HG03064 (cell line): ENCODE measurements at regions not wholly inside any gene's neighbourhood (a gene's known extent, or its start where the extent isn't known, plus 50 kb on each side); places are given as distances from the start of the nearest gene placed in this dataset.
"Not testable (repeated sequence)": the region's sequence is repeated elsewhere in the genome, so short reads cannot be mapped to it uniquely, and the experiment has no call there.

Experiments
- ATAC-seq: cut with Tn5 transposase; IDR thresholded peaks from one replicate; pipeline ENCODE4 v1.9.1; 2021; ENCODE audit warnings: low read depth; ENCODE audit not compliant: unreplicated experiment

GRCh38 chr4:174084542-174084941 is 198.9 kb downstream of the FBXO8 start:
- no peak for ATAC-seq

- ATAC-seq, result no peak
Measured at GRCh38 chr4:174080361-174080760, 203.1 kb downstream of the FBXO8 start.

- no peak for ATAC-seq
Measured at GRCh38 chr4:174071595-174071994, 211.9 kb downstream of the FBXO8 start.

- ATAC-seq, result no peak
Measured at GRCh38 chr4:174069848-174070330, 213.6 kb downstream of the FBXO8 start.

GRCh38 chr4:174066611-174067205 is 216.8 kb downstream of the FBXO8 start:
- no peak for ATAC-seq

GRCh38 chr4:174062831-174063230 is 220.6 kb downstream of the FBXO8 start:
- no peak for ATAC-seq

- ATAC-seq, result no peak
Measured at GRCh38 chr4:174061026-174061425, 222.4 kb downstream of the FBXO8 start.

- ATAC-seq, result no peak
Measured at GRCh38 chr4:174058846-174059245, 224.6 kb downstream of the FBXO8 start.

- ATAC-seq, result no peak
Measured at GRCh38 chr4:174056959-174057358, 226.5 kb downstream of the FBXO8 start.

GRCh38 chr4:174055344-174055743 is 228.1 kb downstream of the FBXO8 start:
- no peak for ATAC-seq

- no peak for ATAC-seq
Measured at GRCh38 chr4:174053895-174054294, 229.6 kb downstream of the FBXO8 start.

- no peak for ATAC-seq
Measured at GRCh38 chr4:174047363-174047762, 236.1 kb downstream of the FBXO8 start.

- not testable (repeated sequence) for ATAC-seq
Measured at GRCh38 chr4:174045829-174046228, 237.6 kb downstream of the FBXO8 start.

GRCh38 chr4:174045381-174045780 is 238.1 kb downstream of the FBXO8 start:
- ATAC-seq, result no peak

GRCh38 chr4:174041555-174042105 is 241.8 kb downstream of the FBXO8 start:
- ATAC-seq, result no peak

GRCh38 chr4:174040287-174040686 is 243.2 kb downstream of the FBXO8 start:
- no peak for ATAC-seq

- ATAC-seq, result no peak
Measured at GRCh38 chr4:174038481-174038880, 245.0 kb downstream of the FBXO8 start.

GRCh38 chr4:174037631-174038030 is 245.8 kb downstream of the FBXO8 start:
- no peak for ATAC-seq

- ATAC-seq, result no peak
Measured at GRCh38 chr4:174037049-174037448, 246.4 kb downstream of the FBXO8 start.

GRCh38 chr4:174036576-174036975 is 246.9 kb downstream of the FBXO8 start:
- ATAC-seq, result no peak

GRCh38 chr4:174036111-174036510 is 247.4 kb downstream of the FBXO8 start:
- no peak for ATAC-seq

- no peak for ATAC-seq
Measured at GRCh38 chr4:174023641-174024040, 259.8 kb downstream of the FBXO8 start.

GRCh38 chr4:174018236-174018635 is 265.2 kb downstream of the FBXO8 start:
- ATAC-seq, result no peak
